ENCODE measurements at regions not wholly inside any gene's neighbourhood (a gene's known extent, or its start where the extent isn't known, plus 50 kb on each side); places are given as distances from the start of the nearest gene placed in this dataset.
"Not testable (repeated sequence)": the region's sequence is repeated elsewhere in the genome, so short reads cannot be mapped to it uniquely, and the experiment has no call there.

- TF ChIP-seq ZNF639 (CRISPR knock-in tag; conservative IDR thresholded peaks at IDR 0.05 in 1 of 2, IDR thresholded peaks at IDR 0.05 in 1 of 2); CTCF (IDR thresholded peaks at IDR 0.05 in 2 of 3, conservative IDR thresholded peaks at IDR 0.05 in 1 of 3; ENCODE audit: insufficient read depth in 2 of 3, low read depth in 1 of 3, low read length in 3 of 3); NRF1 (conservative IDR thresholded peaks at IDR 0.05 in 1 of 2, IDR thresholded peaks at IDR 0.05 in 1 of 2); POLR2A (conservative IDR thresholded peaks at IDR 0.05); CXXC5 (CRISPR knock-in tag; IDR thresholded peaks at IDR 0.05); BACH1 (tag; IDR thresholded peaks at IDR 0.05); ZBTB5 (IDR thresholded peaks at IDR 0.05); FOXP4 (CRISPR knock-in tag; IDR thresholded peaks at IDR 0.05; ENCODE audit: borderline replicate concordance); PREB (CRISPR knock-in tag; IDR thresholded peaks at IDR 0.05); USF1 (CRISPR knock-in tag; IDR thresholded peaks at IDR 0.05); E2F1 (CRISPR knock-in tag; IDR thresholded peaks at IDR 0.05); ZMIZ1 (IDR thresholded peaks at IDR 0.05; ENCODE audit: low read depth in 2 of 2, low read length in 2 of 2); EZH2 (IDR thresholded peaks at IDR 0.05; ENCODE audit: borderline replicate concordance, low read depth, low read length); ZNF274 (IDR thresholded peaks at IDR 0.05; ENCODE audit: borderline replicate concordance, low read depth, low read length): not testable (repeated sequence)
These were observed 598.5 kb upstream of the GRM3 start for GRCh38 chr7:86045197-86045596.

Measured in K562 (cell line).